ENCODE measurements at regions not wholly inside any gene's neighbourhood (a gene's known extent, or its start where the extent isn't known, plus 50 kb on each side); places are given as distances from the start of the nearest gene placed in this dataset.

DNA sequence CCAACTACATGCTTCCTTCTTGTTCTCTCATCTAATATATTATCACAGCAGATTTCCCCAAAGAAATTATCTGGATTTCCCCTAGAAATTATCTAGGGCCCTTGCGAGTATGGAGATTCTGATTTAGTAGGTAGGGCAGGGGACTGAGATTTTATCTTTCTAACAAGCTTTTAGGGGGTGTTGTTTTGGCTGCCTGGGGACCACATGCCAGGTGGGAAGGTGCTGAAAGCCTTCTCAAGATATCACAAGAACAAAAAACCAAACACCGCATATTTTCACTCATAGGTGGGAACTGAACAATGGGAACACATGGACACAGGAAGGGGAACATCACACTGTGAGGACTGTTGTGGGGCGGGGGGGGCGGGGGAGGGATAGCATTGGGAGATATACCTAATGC lies 146.5 kb upstream of the CDH10 start:
- TF ChIP-seq, protein P1, sequence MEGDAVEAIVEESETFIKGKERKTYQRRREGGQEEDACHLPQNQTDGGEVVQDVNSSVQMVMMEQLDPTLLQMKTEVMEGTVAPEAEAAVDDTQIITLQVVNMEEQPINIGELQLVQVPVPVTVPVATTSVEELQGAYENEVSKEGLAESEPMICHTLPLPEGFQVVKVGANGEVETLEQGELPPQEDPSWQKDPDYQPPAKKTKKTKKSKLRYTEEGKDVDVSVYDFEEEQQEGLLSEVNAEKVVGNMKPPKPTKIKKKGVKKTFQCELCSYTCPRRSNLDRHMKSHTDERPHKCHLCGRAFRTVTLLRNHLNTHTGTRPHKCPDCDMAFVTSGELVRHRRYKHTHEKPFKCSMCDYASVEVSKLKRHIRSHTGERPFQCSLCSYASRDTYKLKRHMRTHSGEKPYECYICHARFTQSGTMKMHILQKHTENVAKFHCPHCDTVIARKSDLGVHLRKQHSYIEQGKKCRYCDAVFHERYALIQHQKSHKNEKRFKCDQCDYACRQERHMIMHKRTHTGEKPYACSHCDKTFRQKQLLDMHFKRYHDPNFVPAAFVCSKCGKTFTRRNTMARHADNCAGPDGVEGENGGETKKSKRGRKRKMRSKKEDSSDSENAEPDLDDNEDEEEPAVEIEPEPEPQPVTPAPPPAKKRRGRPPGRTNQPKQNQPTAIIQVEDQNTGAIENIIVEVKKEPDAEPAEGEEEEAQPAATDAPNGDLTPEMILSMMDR (IDR thresholded peaks at IDR 0.05), result no peak
- TF ChIP-seq POLR2A (IDR thresholded peaks at IDR 0.05) (no peak), POLR2AphosphoS5 (IDR thresholded peaks at IDR 0.05) (no peak), EP300 (IDR thresholded peaks at IDR 0.05) (no peak)
